Right cardiac atrium (tissue), 5 donors: ENCODE measurements at regions not wholly inside any gene's neighbourhood (a gene's known extent, or its start where the extent isn't known, plus 50 kb on each side); places are given as distances from the start of the nearest gene placed in this dataset.

Experiments
- ATAC-seq, 2 donors: fragments of 200-7000 bp; cut with Tn5 transposase; one replicate each; pipeline versions ENCODE4 v1.8.0 to v1.9.1; 2020; ENCODE audit warnings: moderate library complexity in 2 of 2, mild to moderate bottlenecking in 1 of 2
- DNase-seq, 3 donors: peaks; one replicate each; pipeline ENCODE4 v3.0.0-alpha.2; 2020
- H3K27ac ChIP-seq: one replicate; pipeline ENCODE4 v1.5.1; 2013; ENCODE audit warnings: mild to moderate bottlenecking, low read length, control low read depth, moderate library complexity
- H3K27me3 ChIP-seq: one replicate; pipeline ENCODE4 v1.6.1; 2013; ENCODE audit not compliant: control insufficient read depth, insufficient read depth
- H3K4me1 ChIP-seq: one replicate; pipeline ENCODE4 v1.6.1; 2013; ENCODE audit warnings: low read length; ENCODE audit not compliant: control insufficient read depth, insufficient read depth
- H3K4me3 ChIP-seq: one replicate; pipeline ENCODE4 v1.5.1; 2013; ENCODE audit warnings: low read length, control low read depth
- H3K9me3 ChIP-seq: one replicate; pipeline ENCODE4 v1.6.1; 2013; ENCODE audit warnings: low read length; ENCODE audit not compliant: control insufficient read depth
- WGBS: extraction: QIAGEN DNeasy Blood & Tissue Kit; methylation state at CpG from one replicate; pipeline ENCODE4 v1.1.7; 2013; 5-methylcytosine and 5-hydroxymethylcytosine counted together
- intact Hi-C, 4 donors: fragments of 100-400 bp; cut with DNase I; formaldehyde crosslinking; loops; one replicate each; pipeline versions ENCODE4 v1.11.0 to v1.14.0; 2022 to 2023
- donor health status: healthy with polysubstance abuse.
- donor health status: DM: no; HTN: yes; CAD: no.
- donor health status: DM: no; HTN: no; CAD: no.
- donor health status: DM: no; HTN: yes; CAD: no; lungs with severe emphysema.
- donor health status: DM: yes; HTN: yes; CAD: no.

- Histone ChIP-seq H3K9me3 (no peaks in the 10 kb centered on the region), H3K27ac (no peak overlapping the region), H3K4me1 (no peaks in the 10 kb centered on the region), H3K27me3 (no peaks in the 10 kb centered on the region), H3K4me3 (no peak overlapping the region)
- intact Hi-C loops: loop anchor here in 3 of 4 donors (5.0 to 10.0 kb wide), 3 partner anchors 95 to 295 kb away; partner anchors contain the start of genes HSPA2 (in 3 of the 3) and PPP1R36 (in 1 of the 3)
- DNase-seq (no peak), ATAC-seq (no peak)
- WGBS: 50% methylated on average over 3 of the region's 3 CpGs
Observed at GRCh38 chr14:64639340-64639821, 64.8 kb upstream of the PLEKHG3 start.

- intact Hi-C loops: no loop called here
- ATAC-seq (no peak), DNase-seq (no peak)
- no peak overlapping the region for H3K4me3 ChIP-seq
- H3K4me1 ChIP-seq: no peaks in the 10 kb centered on the region
- H3K9me3 ChIP-seq: no peaks in the 10 kb centered on the region
- no peak overlapping the region for H3K27ac ChIP-seq
- 87% methylated on average over 1 of the region's 1 CpG for WGBS
- no peaks in the 10 kb centered on the region for H3K27me3 ChIP-seq
Observed at GRCh38 chr14:64640839-64641238, 63.4 kb upstream of the PLEKHG3 start.

GRCh38 chr14:64641760-64642159, 62.5 kb upstream of the PLEKHG3 start:
- 86% methylated on average over 3 of the region's 3 CpGs for WGBS
- no peak for DNase-seq
- intact Hi-C loops: no loop called here
- H3K4me3 ChIP-seq: no peak overlapping the region
- no peaks in the 10 kb centered on the region for H3K27me3 ChIP-seq
- no peak for ATAC-seq
- H3K9me3 ChIP-seq: no peaks in the 10 kb centered on the region
- H3K27ac ChIP-seq: no peak overlapping the region
- no peaks in the 10 kb centered on the region for H3K4me1 ChIP-seq

- no peak overlapping the region for H3K27ac ChIP-seq
- no peak overlapping the region for H3K4me3 ChIP-seq
- H3K27me3 ChIP-seq: no peaks in the 10 kb centered on the region
- H3K4me1 ChIP-seq: no peaks in the 10 kb centered on the region
- H3K9me3 ChIP-seq: no peaks in the 10 kb centered on the region
- WGBS: 79% methylated on average over 3 of the region's 3 CpGs
- DNase-seq (no peak), ATAC-seq (no peak)
- intact Hi-C loops: no loop called here
Observed at GRCh38 chr14:64643709-64644108, 60.5 kb upstream of the PLEKHG3 start.

GRCh38 chr14:64644629-64645028, 59.6 kb upstream of the PLEKHG3 start:
- intact Hi-C loops: no loop called here
- no peaks in the 10 kb centered on the region for H3K4me1 ChIP-seq

GRCh38 chr14:64645220-64645892, 58.9 kb upstream of the PLEKHG3 start:
- Histone ChIP-seq H3K9me3 (no peaks in the 10 kb centered on the region), H3K4me1 (no peaks in the 10 kb centered on the region), H3K27me3 (no peaks in the 10 kb centered on the region), H3K4me3 (no peak overlapping the region), H3K27ac (no peak overlapping the region)
- ATAC-seq (peak in 1 of 2 donors; percentile 67), DNase-seq (no peak)
- 41% methylated on average over 10 of the region's 10 CpGs for WGBS
- intact Hi-C loops: no loop called here

More at GRCh38 chr14:64644629-64645028, 59.6 kb upstream of the PLEKHG3 start:
- 90% methylated on average over 8 of the region's 8 CpGs for WGBS
- H3K27me3 ChIP-seq: no peaks in the 10 kb centered on the region
- H3K27ac ChIP-seq: no peak overlapping the region
- H3K9me3 ChIP-seq: no peaks in the 10 kb centered on the region
- no peak for ATAC-seq
- no peak for DNase-seq
- no peak overlapping the region for H3K4me3 ChIP-seq

GRCh38 chr14:64646103-64646502, 58.1 kb upstream of the PLEKHG3 start:
- Histone ChIP-seq H3K9me3 (no peaks in the 10 kb centered on the region), H3K27me3 (no peaks in the 10 kb centered on the region), H3K27ac (no peak overlapping the region), H3K4me3 (no peak overlapping the region), H3K4me1 (no peaks in the 10 kb centered on the region)
- 62% methylated on average over 5 of the region's 5 CpGs for WGBS
- ATAC-seq (no peak), DNase-seq (no peak)
- intact Hi-C loops: no loop called here

- H3K27me3 ChIP-seq: no peaks in the 10 kb centered on the region
- DNase-seq (no peak), ATAC-seq (no peak)
- intact Hi-C loops: no loop called here
- H3K4me1 ChIP-seq: no peaks in the 10 kb centered on the region
- H3K27ac ChIP-seq: no peak overlapping the region
- H3K4me3 ChIP-seq: no peak overlapping the region
- 62% methylated on average over 13 of the region's 13 CpGs for WGBS
- no peaks in the 10 kb centered on the region for H3K9me3 ChIP-seq
Observed at GRCh38 chr14:64649383-64649998, 54.7 kb upstream of the PLEKHG3 start.

- Histone ChIP-seq H3K9me3 (no peaks in the 10 kb centered on the region), H3K4me1 (peaks cover 4% of the 10 kb centered on the region), H3K27me3 (no peaks in the 10 kb centered on the region), H3K27ac (no peak overlapping the region), H3K4me3 (no peak overlapping the region)
- ATAC-seq: no peak
- intact Hi-C loops: no loop called here
- no peak for DNase-seq
- WGBS: 94% methylated on average over 5 of the region's 5 CpGs
Observed at GRCh38 chr14:64653900-64654245, 50.4 kb upstream of the PLEKHG3 start.

GRCh38 chr14:64654246-64654900, 49.9 kb upstream of the PLEKHG3 start:
- Histone ChIP-seq H3K4me3 (no peak overlapping the region), H3K9me3 (no peaks in the 10 kb centered on the region), H3K27me3 (no peaks in the 10 kb centered on the region), H3K4me1 (peaks cover 4% of the 10 kb centered on the region), H3K27ac (no peak overlapping the region)
- intact Hi-C loops: no loop called here
- DNase-seq (no peak), ATAC-seq (peak; percentile 50 to 74)
- 35% methylated on average over 5 of the region's 5 CpGs for WGBS
